ENCODE measurements at regions not wholly inside any gene's neighbourhood (a gene's known extent, or its start where the extent isn't known, plus 50 kb on each side); places are given as distances from the start of the nearest gene placed in this dataset.

GRCh38 chr2:22582107-22582506, 802.9 kb upstream of the KLHL29 start:
- no peak for TF ChIP-seq REST (IDR thresholded peaks at IDR 0.05; ENCODE audit: insufficient read depth in 1 of 2, low read depth in 2 of 2, low read length in 2 of 2)
- no peak for TF ChIP-seq SIN3A (IDR thresholded peaks at IDR 0.05; ENCODE audit: borderline replicate concordance, insufficient read depth, low read length)
- TF ChIP-seq FOXP2 (optimal IDR thresholded peaks at IDR 0.05; ENCODE audit: borderline replicate concordance, extremely low read depth, extremely low read length, insufficient read depth), result no peak
- TF ChIP-seq POLR2AphosphoS5 (IDR thresholded peaks at IDR 0.05; ENCODE audit: low read depth, low read length), result no peak
- TF ChIP-seq TAF1 (IDR thresholded peaks at IDR 0.05; ENCODE audit: borderline replicate concordance, insufficient read depth, low read length), result no peak

- TF ChIP-seq TAF1 (IDR thresholded peaks at IDR 0.05; ENCODE audit: borderline replicate concordance, insufficient read depth, low read length) (no peak), FOXP2 (optimal IDR thresholded peaks at IDR 0.05; ENCODE audit: borderline replicate concordance, extremely low read depth, extremely low read length, insufficient read depth) (no peak), POLR2AphosphoS5 (IDR thresholded peaks at IDR 0.05; ENCODE audit: low read depth, low read length) (no peak), REST (IDR thresholded peaks at IDR 0.05; ENCODE audit: insufficient read depth in 1 of 2, low read depth in 2 of 2, low read length in 2 of 2) (no peak), SIN3A (IDR thresholded peaks at IDR 0.05; ENCODE audit: borderline replicate concordance, insufficient read depth, low read length) (no peak)
Observed at GRCh38 chr2:22596306-22596705, 788.7 kb upstream of the KLHL29 start.

GRCh38 chr2:22600156-22600555, 784.8 kb upstream of the KLHL29 start:
- no peak for TF ChIP-seq POLR2AphosphoS5 (IDR thresholded peaks at IDR 0.05; ENCODE audit: low read depth, low read length)
- no peak for TF ChIP-seq FOXP2 (optimal IDR thresholded peaks at IDR 0.05; ENCODE audit: borderline replicate concordance, extremely low read depth, extremely low read length, insufficient read depth)
- TF ChIP-seq REST (IDR thresholded peaks at IDR 0.05; ENCODE audit: insufficient read depth in 1 of 2, low read depth in 2 of 2, low read length in 2 of 2), result no peak
- TF ChIP-seq TAF1 (IDR thresholded peaks at IDR 0.05; ENCODE audit: borderline replicate concordance, insufficient read depth, low read length), result no peak
- TF ChIP-seq SIN3A (IDR thresholded peaks at IDR 0.05; ENCODE audit: borderline replicate concordance, insufficient read depth, low read length), result no peak

GRCh38 chr2:22600999-22601398, 784.0 kb upstream of the KLHL29 start:
- no peak for TF ChIP-seq FOXP2 (optimal IDR thresholded peaks at IDR 0.05; ENCODE audit: borderline replicate concordance, extremely low read depth, extremely low read length, insufficient read depth)
- no peak for TF ChIP-seq TAF1 (IDR thresholded peaks at IDR 0.05; ENCODE audit: borderline replicate concordance, insufficient read depth, low read length)
- no peak for TF ChIP-seq POLR2AphosphoS5 (IDR thresholded peaks at IDR 0.05; ENCODE audit: low read depth, low read length)
- TF ChIP-seq SIN3A (IDR thresholded peaks at IDR 0.05; ENCODE audit: borderline replicate concordance, insufficient read depth, low read length), result no peak
- no peak for TF ChIP-seq REST (IDR thresholded peaks at IDR 0.05; ENCODE audit: insufficient read depth in 1 of 2, low read depth in 2 of 2, low read length in 2 of 2)

GRCh38 chr2:22604136-22604535, 780.8 kb upstream of the KLHL29 start:
- TF ChIP-seq SIN3A (IDR thresholded peaks at IDR 0.05; ENCODE audit: borderline replicate concordance, insufficient read depth, low read length) (no peak), TAF1 (IDR thresholded peaks at IDR 0.05; ENCODE audit: borderline replicate concordance, insufficient read depth, low read length) (no peak), POLR2AphosphoS5 (IDR thresholded peaks at IDR 0.05; ENCODE audit: low read depth, low read length) (no peak), FOXP2 (optimal IDR thresholded peaks at IDR 0.05; ENCODE audit: borderline replicate concordance, extremely low read depth, extremely low read length, insufficient read depth) (no peak), REST (IDR thresholded peaks at IDR 0.05; ENCODE audit: insufficient read depth in 1 of 2, low read depth in 2 of 2, low read length in 2 of 2) (no peak)

Data from PFSK-1 (cell line).